ENCODE measurements at regions not wholly inside any gene's neighbourhood (a gene's known extent, or its start where the extent isn't known, plus 50 kb on each side); places are given as distances from the start of the nearest gene placed in this dataset.

GRCh38 chr1:195594322-195594721, 1013.9 kb downstream of the KCNT2 start:
- no peaks in the 10 kb centered on the region for H3K27me3 ChIP-seq (ENCODE audit: control insufficient read depth, insufficient read depth, low read length)
- no peak overlapping the region for H3K9ac ChIP-seq (ENCODE audit: low read length)
- H3K4me3 ChIP-seq (ENCODE audit: low read length) = no peak overlapping the region

GRCh38 chr1:195591917-195592672, 1016.1 kb downstream of the KCNT2 start:
- Histone ChIP-seq H3K36me3 (ENCODE audit: control insufficient read depth, insufficient read depth, low read length) (no peaks in the 10 kb centered on the region), H3K4me1 (ENCODE audit: control insufficient read depth, insufficient read depth, low read length) (no peaks in the 10 kb centered on the region), H3K9me3 (ENCODE audit: control insufficient read depth, low read length) (no peaks in the 10 kb centered on the region), H3K9ac (ENCODE audit: low read length) (no peak overlapping the region), H3K27me3 (ENCODE audit: control insufficient read depth, insufficient read depth, low read length) (no peaks in the 10 kb centered on the region), H3K4me3 (ENCODE audit: low read length) (no peak overlapping the region)

More at GRCh38 chr1:195594322-195594721, 1013.9 kb downstream of the KCNT2 start:
- H3K9me3 ChIP-seq (ENCODE audit: control insufficient read depth, low read length) = no peaks in the 10 kb centered on the region
- no peaks in the 10 kb centered on the region for H3K4me1 ChIP-seq (ENCODE audit: control insufficient read depth, insufficient read depth, low read length)
- no peaks in the 10 kb centered on the region for H3K36me3 ChIP-seq (ENCODE audit: control insufficient read depth, insufficient read depth, low read length)

- Histone ChIP-seq H3K4me1 (ENCODE audit: control insufficient read depth, insufficient read depth, low read length) (no peaks in the 10 kb centered on the region), H3K36me3 (ENCODE audit: control insufficient read depth, insufficient read depth, low read length) (no peaks in the 10 kb centered on the region), H3K9ac (ENCODE audit: low read length) (no peak overlapping the region), H3K9me3 (ENCODE audit: control insufficient read depth, low read length) (no peaks in the 10 kb centered on the region), H3K4me3 (ENCODE audit: low read length) (no peak overlapping the region), H3K27me3 (ENCODE audit: control insufficient read depth, insufficient read depth, low read length) (no peaks in the 10 kb centered on the region)
These were observed 1017.6 kb downstream of the KCNT2 start for GRCh38 chr1:195590649-195591048.

GRCh38 chr1:195584870-195585624, 1023.2 kb downstream of the KCNT2 start:
- no peaks in the 10 kb centered on the region for H3K27me3 ChIP-seq (ENCODE audit: control insufficient read depth, insufficient read depth, low read length)
- H3K9me3 ChIP-seq (ENCODE audit: control insufficient read depth, low read length) = no peaks in the 10 kb centered on the region
- no peak overlapping the region for H3K9ac ChIP-seq (ENCODE audit: low read length)
- no peak overlapping the region for H3K4me3 ChIP-seq (ENCODE audit: low read length)
- H3K4me1 ChIP-seq (ENCODE audit: control insufficient read depth, insufficient read depth, low read length) = no peaks in the 10 kb centered on the region
- no peaks in the 10 kb centered on the region for H3K36me3 ChIP-seq (ENCODE audit: control insufficient read depth, insufficient read depth, low read length)

- no peaks in the 10 kb centered on the region for H3K4me1 ChIP-seq (ENCODE audit: control insufficient read depth, insufficient read depth, low read length)
- no peak overlapping the region for H3K9ac ChIP-seq (ENCODE audit: low read length)
- H3K9me3 ChIP-seq (ENCODE audit: control insufficient read depth, low read length) = no peaks in the 10 kb centered on the region
- no peaks in the 10 kb centered on the region for H3K27me3 ChIP-seq (ENCODE audit: control insufficient read depth, insufficient read depth, low read length)
- no peak overlapping the region for H3K4me3 ChIP-seq (ENCODE audit: low read length)
- no peaks in the 10 kb centered on the region for H3K36me3 ChIP-seq (ENCODE audit: control insufficient read depth, insufficient read depth, low read length)
These were observed 1027.3 kb downstream of the KCNT2 start for GRCh38 chr1:195580988-195581387.

GRCh38 chr1:195577748-195578147, 1030.5 kb downstream of the KCNT2 start:
- H3K36me3 ChIP-seq (ENCODE audit: control insufficient read depth, insufficient read depth, low read length) = no peaks in the 10 kb centered on the region
- H3K4me3 ChIP-seq (ENCODE audit: low read length) = no peak overlapping the region
- no peak overlapping the region for H3K9ac ChIP-seq (ENCODE audit: low read length)
- H3K9me3 ChIP-seq (ENCODE audit: control insufficient read depth, low read length) = no peaks in the 10 kb centered on the region
- no peaks in the 10 kb centered on the region for H3K27me3 ChIP-seq (ENCODE audit: control insufficient read depth, insufficient read depth, low read length)
- no peaks in the 10 kb centered on the region for H3K4me1 ChIP-seq (ENCODE audit: control insufficient read depth, insufficient read depth, low read length)

- no peaks in the 10 kb centered on the region for H3K4me1 ChIP-seq (ENCODE audit: control insufficient read depth, insufficient read depth, low read length)
- H3K9me3 ChIP-seq (ENCODE audit: control insufficient read depth, low read length) = no peaks in the 10 kb centered on the region
- H3K27me3 ChIP-seq (ENCODE audit: control insufficient read depth, insufficient read depth, low read length) = no peaks in the 10 kb centered on the region
- H3K36me3 ChIP-seq (ENCODE audit: control insufficient read depth, insufficient read depth, low read length) = no peaks in the 10 kb centered on the region
- no peak overlapping the region for H3K4me3 ChIP-seq (ENCODE audit: low read length)
- H3K9ac ChIP-seq (ENCODE audit: low read length) = no peak overlapping the region
These were observed 1031.6 kb downstream of the KCNT2 start for GRCh38 chr1:195576641-195577040.

- no peaks in the 10 kb centered on the region for H3K36me3 ChIP-seq (ENCODE audit: control insufficient read depth, insufficient read depth, low read length)
- H3K9me3 ChIP-seq (ENCODE audit: control insufficient read depth, low read length) = no peaks in the 10 kb centered on the region
- no peak overlapping the region for H3K9ac ChIP-seq (ENCODE audit: low read length)
- H3K27me3 ChIP-seq (ENCODE audit: control insufficient read depth, insufficient read depth, low read length) = no peaks in the 10 kb centered on the region
- no peaks in the 10 kb centered on the region for H3K4me1 ChIP-seq (ENCODE audit: control insufficient read depth, insufficient read depth, low read length)
- no peak overlapping the region for H3K4me3 ChIP-seq (ENCODE audit: low read length)
These were observed 1033.7 kb downstream of the KCNT2 start for GRCh38 chr1:195574511-195574910.

GRCh38 chr1:195569934-195570333, 1038.3 kb downstream of the KCNT2 start:
- Histone ChIP-seq H3K9me3 (ENCODE audit: control insufficient read depth, low read length) (no peaks in the 10 kb centered on the region), H3K4me1 (ENCODE audit: control insufficient read depth, insufficient read depth, low read length) (no peaks in the 10 kb centered on the region), H3K9ac (ENCODE audit: low read length) (no peak overlapping the region), H3K36me3 (ENCODE audit: control insufficient read depth, insufficient read depth, low read length) (no peaks in the 10 kb centered on the region), H3K4me3 (ENCODE audit: low read length) (no peak overlapping the region), H3K27me3 (ENCODE audit: control insufficient read depth, insufficient read depth, low read length) (no peaks in the 10 kb centered on the region)

- H3K4me1 ChIP-seq (ENCODE audit: control insufficient read depth, insufficient read depth, low read length) = no peaks in the 10 kb centered on the region
- no peaks in the 10 kb centered on the region for H3K36me3 ChIP-seq (ENCODE audit: control insufficient read depth, insufficient read depth, low read length)
- no peaks in the 10 kb centered on the region for H3K9me3 ChIP-seq (ENCODE audit: control insufficient read depth, low read length)
- no peaks in the 10 kb centered on the region for H3K27me3 ChIP-seq (ENCODE audit: control insufficient read depth, insufficient read depth, low read length)
- no peak overlapping the region for H3K4me3 ChIP-seq (ENCODE audit: low read length)
- no peak overlapping the region for H3K9ac ChIP-seq (ENCODE audit: low read length)
These were observed 1039.9 kb downstream of the KCNT2 start for GRCh38 chr1:195568389-195568788.

GRCh38 chr1:195562074-195562473, 1046.2 kb downstream of the KCNT2 start:
- no peak overlapping the region for H3K4me3 ChIP-seq (ENCODE audit: low read length)

GRCh38 chr1:195550071-195550862, 1058.0 kb downstream of the KCNT2 start:
- Histone ChIP-seq H3K36me3 (ENCODE audit: control insufficient read depth, insufficient read depth, low read length) (no peaks in the 10 kb centered on the region), H3K9ac (ENCODE audit: low read length) (no peak overlapping the region), H3K4me3 (ENCODE audit: low read length) (no peak overlapping the region), H3K9me3 (ENCODE audit: control insufficient read depth, low read length) (no peaks in the 10 kb centered on the region), H3K4me1 (ENCODE audit: control insufficient read depth, insufficient read depth, low read length) (no peaks in the 10 kb centered on the region), H3K27me3 (ENCODE audit: control insufficient read depth, insufficient read depth, low read length) (no peaks in the 10 kb centered on the region)

More at GRCh38 chr1:195562074-195562473, 1046.2 kb downstream of the KCNT2 start:
- no peaks in the 10 kb centered on the region for H3K9me3 ChIP-seq (ENCODE audit: control insufficient read depth, low read length)
- H3K4me1 ChIP-seq (ENCODE audit: control insufficient read depth, insufficient read depth, low read length) = no peaks in the 10 kb centered on the region
- no peaks in the 10 kb centered on the region for H3K27me3 ChIP-seq (ENCODE audit: control insufficient read depth, insufficient read depth, low read length)
- H3K9ac ChIP-seq (ENCODE audit: low read length) = no peak overlapping the region
- H3K36me3 ChIP-seq (ENCODE audit: control insufficient read depth, insufficient read depth, low read length) = no peaks in the 10 kb centered on the region
